Ishikawa (cell line): ENCODE measurements at regions not wholly inside any gene's neighbourhood (a gene's known extent, or its start where the extent isn't known, plus 50 kb on each side); places are given as distances from the start of the nearest gene placed in this dataset.

Source experiments
- CEBPB ChIP-seq: IDR thresholded peaks from 2 replicates; pipeline ENCODE4 v1.6.1; 2012
- CREB1 ChIP-seq: IDR thresholded peaks from 2 replicates; pipeline ENCODE4 v1.6.1; 2012; ENCODE audit warnings: low read depth
- EGR1 ChIP-seq: IDR thresholded peaks from 2 replicates; pipeline ENCODE4 v1.6.1; 2012
- EP300 ChIP-seq: IDR thresholded peaks from 2 replicates; pipeline ENCODE4 v1.6.1; 2012; ENCODE audit warnings: borderline replicate concordance
- FOXM1 ChIP-seq: IDR thresholded peaks from 2 replicates; pipeline ENCODE4 v1.6.1; 2012; ENCODE audit warnings: low read depth, borderline replicate concordance
- NFIC ChIP-seq: IDR thresholded peaks from 2 replicates; pipeline ENCODE4 v1.6.1; 2012
- RAD21 ChIP-seq: IDR thresholded peaks from 2 replicates; pipeline ENCODE4 v1.6.1; 2012; ENCODE audit warnings: low read depth
- TAF1 ChIP-seq: IDR thresholded peaks from 2 replicates; pipeline ENCODE4 v1.6.1; 2012; ENCODE audit warnings: low read depth, mild to moderate bottlenecking
- TCF12 ChIP-seq: IDR thresholded peaks from 2 replicates; pipeline ENCODE4 v1.6.1; 2012; ENCODE audit warnings: low read depth
- TEAD4 ChIP-seq: IDR thresholded peaks from 2 replicates; pipeline ENCODE4 v1.6.1; 2012
- YY1 ChIP-seq: IDR thresholded peaks from 2 replicates; pipeline ENCODE4 v1.6.1; 2012; ENCODE audit warnings: low read depth
- ZBTB7A ChIP-seq: IDR thresholded peaks from 2 replicates; pipeline ENCODE4 v1.6.1; 2012; ENCODE audit warnings: low read depth
- TF ChIP-seq, protein P1 (sequence below): IDR thresholded peaks from 2 replicates; pipeline ENCODE4 v1.6.1; 2012; ENCODE audit warnings: low read depth, mild to moderate bottlenecking
- TF ChIP-seq, protein P2 (sequence below): IDR thresholded peaks from 2 replicates; pipeline ENCODE4 v1.6.1; 2012
- TF ChIP-seq, protein P3 (sequence below): IDR thresholded peaks from 2 replicates; pipeline ENCODE4 v1.6.1; 2012

DNA sequence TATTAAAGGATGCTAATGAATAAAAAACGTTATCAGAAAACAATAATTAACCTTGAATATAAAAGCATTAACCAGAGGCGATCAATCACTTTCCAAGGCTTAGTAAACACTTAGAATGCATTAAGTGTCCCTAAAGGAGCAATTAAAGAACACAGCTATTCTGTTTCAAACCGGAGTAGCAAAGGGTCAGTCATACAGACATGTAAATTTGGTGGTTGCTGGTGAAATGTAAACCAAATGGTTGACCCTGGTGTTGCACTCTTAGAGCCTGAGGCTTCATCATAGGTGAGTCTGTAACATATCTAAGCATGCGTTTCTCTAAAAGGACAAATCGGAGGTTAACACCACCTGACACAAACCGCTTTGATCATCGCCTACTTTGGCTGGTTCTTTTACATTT, 1280.1 kb downstream of the TYW1 start:
- TF ChIP-seq ZBTB7A (no peak), FOXM1 (no peak), EP300 (no peak), NFIC (no peak), CEBPB (no peak), TEAD4 (no peak), EGR1 (no peak), RAD21 (no peak), CREB1 (no peak), TCF12 (no peak), YY1 (no peak), TAF1 (no peak)
- TF ChIP-seq, protein P1, sequence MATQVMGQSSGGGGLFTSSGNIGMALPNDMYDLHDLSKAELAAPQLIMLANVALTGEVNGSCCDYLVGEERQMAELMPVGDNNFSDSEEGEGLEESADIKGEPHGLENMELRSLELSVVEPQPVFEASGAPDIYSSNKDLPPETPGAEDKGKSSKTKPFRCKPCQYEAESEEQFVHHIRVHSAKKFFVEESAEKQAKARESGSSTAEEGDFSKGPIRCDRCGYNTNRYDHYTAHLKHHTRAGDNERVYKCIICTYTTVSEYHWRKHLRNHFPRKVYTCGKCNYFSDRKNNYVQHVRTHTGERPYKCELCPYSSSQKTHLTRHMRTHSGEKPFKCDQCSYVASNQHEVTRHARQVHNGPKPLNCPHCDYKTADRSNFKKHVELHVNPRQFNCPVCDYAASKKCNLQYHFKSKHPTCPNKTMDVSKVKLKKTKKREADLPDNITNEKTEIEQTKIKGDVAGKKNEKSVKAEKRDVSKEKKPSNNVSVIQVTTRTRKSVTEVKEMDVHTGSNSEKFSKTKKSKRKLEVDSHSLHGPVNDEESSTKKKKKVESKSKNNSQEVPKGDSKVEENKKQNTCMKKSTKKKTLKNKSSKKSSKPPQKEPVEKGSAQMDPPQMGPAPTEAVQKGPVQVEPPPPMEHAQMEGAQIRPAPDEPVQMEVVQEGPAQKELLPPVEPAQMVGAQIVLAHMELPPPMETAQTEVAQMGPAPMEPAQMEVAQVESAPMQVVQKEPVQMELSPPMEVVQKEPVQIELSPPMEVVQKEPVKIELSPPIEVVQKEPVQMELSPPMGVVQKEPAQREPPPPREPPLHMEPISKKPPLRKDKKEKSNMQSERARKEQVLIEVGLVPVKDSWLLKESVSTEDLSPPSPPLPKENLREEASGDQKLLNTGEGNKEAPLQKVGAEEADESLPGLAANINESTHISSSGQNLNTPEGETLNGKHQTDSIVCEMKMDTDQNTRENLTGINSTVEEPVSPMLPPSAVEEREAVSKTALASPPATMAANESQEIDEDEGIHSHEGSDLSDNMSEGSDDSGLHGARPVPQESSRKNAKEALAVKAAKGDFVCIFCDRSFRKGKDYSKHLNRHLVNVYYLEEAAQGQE = no peak
- TF ChIP-seq, protein P2, sequence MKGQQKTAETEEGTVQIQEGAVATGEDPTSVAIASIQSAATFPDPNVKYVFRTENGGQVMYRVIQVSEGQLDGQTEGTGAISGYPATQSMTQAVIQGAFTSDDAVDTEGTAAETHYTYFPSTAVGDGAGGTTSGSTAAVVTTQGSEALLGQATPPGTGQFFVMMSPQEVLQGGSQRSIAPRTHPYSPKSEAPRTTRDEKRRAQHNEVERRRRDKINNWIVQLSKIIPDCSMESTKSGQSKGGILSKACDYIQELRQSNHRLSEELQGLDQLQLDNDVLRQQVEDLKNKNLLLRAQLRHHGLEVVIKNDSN = no peak
- TF ChIP-seq, protein P3, sequence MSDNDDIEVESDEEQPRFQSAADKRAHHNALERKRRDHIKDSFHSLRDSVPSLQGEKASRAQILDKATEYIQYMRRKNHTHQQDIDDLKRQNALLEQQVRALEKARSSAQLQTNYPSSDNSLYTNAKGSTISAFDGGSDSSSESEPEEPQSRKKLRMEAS = no peak

DNA sequence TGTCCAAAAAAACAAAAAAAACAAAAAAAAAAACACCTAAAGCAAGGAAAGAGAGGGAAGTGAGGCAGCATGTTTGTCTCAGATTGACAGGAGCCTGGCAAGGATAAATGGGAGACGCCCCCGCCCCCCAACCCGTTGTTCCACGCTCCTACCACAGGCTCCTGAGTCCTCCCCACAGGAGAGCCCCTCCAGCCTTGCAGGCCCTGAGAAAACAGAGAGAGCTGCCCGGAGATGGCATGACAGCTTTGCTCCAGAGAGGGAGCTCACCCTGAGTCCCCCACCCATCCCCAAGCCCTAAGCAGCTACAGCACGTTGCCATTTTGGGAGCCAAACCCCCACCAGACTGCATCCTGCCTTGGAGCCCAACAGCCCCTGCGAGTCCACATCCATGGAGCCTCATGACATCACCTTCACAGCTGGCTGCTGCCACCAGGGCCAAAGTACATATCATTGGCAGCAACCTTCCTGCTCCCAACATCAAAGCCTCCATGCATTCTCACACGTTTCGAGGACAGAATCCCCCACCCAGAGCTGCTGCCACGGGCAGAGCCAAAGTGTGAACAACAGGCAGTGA, 1283.3 kb downstream of the TYW1 start:
- TF ChIP-seq EGR1 = no peak
- no peak for TF ChIP-seq CREB1
- no peak for TF ChIP-seq YY1
- TF ChIP-seq, protein P2 = no peak
- TF ChIP-seq, protein P3 = no peak
- TF ChIP-seq ZBTB7A = no peak
- TF ChIP-seq FOXM1 = no peak
- no peak for TF ChIP-seq EP300
- no peak for TF ChIP-seq TCF12
- TF ChIP-seq TEAD4 = no peak
- no peak for TF ChIP-seq TAF1
- no peak for TF ChIP-seq RAD21
- no peak for TF ChIP-seq CEBPB
- no peak for TF ChIP-seq NFIC

DNA sequence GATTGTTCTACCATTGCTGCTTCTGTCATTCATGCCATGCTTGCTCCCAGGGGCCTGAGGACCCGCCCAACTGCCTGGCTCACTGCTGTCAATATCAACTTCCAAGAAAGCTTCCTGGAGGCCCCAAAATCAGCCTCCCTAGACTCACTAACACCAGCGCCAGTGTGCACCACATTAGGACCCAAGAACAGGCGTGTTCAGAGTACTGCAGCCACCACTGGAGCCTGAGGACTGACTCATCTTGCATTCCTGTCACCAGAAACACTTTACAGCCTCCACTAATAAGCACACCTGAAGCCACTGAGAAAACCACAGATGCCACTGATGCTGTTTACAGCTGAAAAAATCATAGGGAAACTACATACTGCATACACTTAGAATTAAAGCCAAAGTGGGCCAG, 1284.3 kb downstream of the TYW1 start:
- TF ChIP-seq NFIC (no peak), TCF12 (no peak), EP300 (no peak), TAF1 (no peak), CEBPB (no peak), FOXM1 (no peak), EGR1 (no peak), RAD21 (no peak), TEAD4 (no peak), YY1 (no peak), CREB1 (no peak), ZBTB7A (no peak)
- TF ChIP-seq, protein P1 = no peak
- TF ChIP-seq, protein P2 = no peak
- TF ChIP-seq, protein P3 = no peak

DNA sequence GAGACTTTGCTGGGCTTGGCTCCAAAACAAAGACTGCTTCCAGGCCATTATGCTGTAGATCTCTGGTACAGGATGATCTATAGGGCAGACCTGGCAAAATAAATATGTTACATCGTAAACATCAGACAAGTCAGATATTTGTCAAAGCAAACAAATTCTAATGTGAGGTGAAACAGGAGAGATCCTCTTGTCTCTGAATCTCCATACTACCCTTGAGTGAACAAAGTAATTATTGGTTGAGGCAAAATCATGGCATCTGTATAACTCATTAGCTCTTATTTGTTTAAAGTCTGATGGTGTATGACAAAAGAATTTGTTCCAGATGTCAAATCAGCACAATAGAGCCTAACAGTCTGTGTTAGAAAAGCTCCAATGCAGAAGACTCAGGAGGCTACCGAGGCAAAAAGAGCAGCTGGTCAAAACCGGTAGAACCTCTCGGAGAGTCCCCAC, 1291.5 kb downstream of the TYW1 start:
- TF ChIP-seq ZBTB7A (no peak), TAF1 (no peak), CEBPB (no peak), TEAD4 (no peak), CREB1 (no peak), NFIC (no peak)
- TF ChIP-seq, protein P1 = no peak
- TF ChIP-seq, protein P2 = no peak
